DOHH2 (cell line): ENCODE measurements at regions not wholly inside any gene's neighbourhood (a gene's known extent, or its start where the extent isn't known, plus 50 kb on each side); places are given as distances from the start of the nearest gene placed in this dataset.

Experiments
- H3F3A ChIP-seq: fragments of 200-600 bp; sonication (generic), shearing (Covaris generic); 2 replicates; pipeline ENCODE4 v1.6.0; 2016; ENCODE audit warnings: antibody characterized with exemption, mild to moderate bottlenecking; ENCODE audit not compliant: control insufficient read depth, insufficient read depth
- H3K27ac ChIP-seq: fragments of 200-600 bp; sonication (generic); 2 replicates; pipeline ENCODE4 v1.5.1; 2014; ENCODE audit warnings: low read depth, mild to moderate bottlenecking, low read length, moderate library complexity
- H3K27me3 ChIP-seq: fragments of 200-600 bp; sonication (generic); 2 replicates; pipeline ENCODE4 v1.6.1; 2014; ENCODE audit warnings: mild to moderate bottlenecking, low read length, mixed read lengths; ENCODE audit not compliant: control insufficient read depth
- H3K36me3 ChIP-seq: fragments of 200-600 bp; sonication (generic); 2 replicates; pipeline ENCODE4 v1.6.1; 2014; ENCODE audit warnings: mild to moderate bottlenecking, low read length, moderate library complexity, mixed read lengths; ENCODE audit not compliant: control insufficient read depth
- H3K4me1 ChIP-seq: fragments of 200-600 bp; sonication (generic); 2 replicates; pipeline ENCODE4 v1.6.1; 2014; ENCODE audit warnings: mild to moderate bottlenecking, low read length, mixed read lengths; ENCODE audit not compliant: control insufficient read depth
- H3K4me2 ChIP-seq: fragments of 200-600 bp; sonication (generic); 2 replicates; pipeline ENCODE4 v1.6.0; 2014; ENCODE audit warnings: mild to moderate bottlenecking, low read length, moderate library complexity
- H3K4me3 ChIP-seq: fragments of 200-600 bp; sonication (generic); 2 replicates; pipeline ENCODE4 v1.5.1; 2014; ENCODE audit warnings: mild to moderate bottlenecking, low read length, mixed read lengths
- H3K79me2 ChIP-seq: fragments of 200-600 bp; sonication (generic); 2 replicates; pipeline ENCODE4 v1.6.1; 2014; ENCODE audit warnings: mild to moderate bottlenecking, low read length, mixed read lengths; ENCODE audit not compliant: control insufficient read depth
- H3K9me2 ChIP-seq: fragments of 200-600 bp; sonication (generic); replicated peaks from 2 replicates; pipeline ENCODE4 v1.6.1; 2014; ENCODE audit warnings: mild to moderate bottlenecking, low read length, mixed read lengths; ENCODE audit not compliant: control insufficient read depth
- H3K9me3 ChIP-seq: fragments of 200-600 bp; sonication (generic); 2 replicates; pipeline ENCODE4 v1.6.1; 2014; ENCODE audit warnings: antibody characterized with exemption, low read length, mixed read lengths; ENCODE audit not compliant: control insufficient read depth, insufficient read depth
- H4K20me1 ChIP-seq: fragments of 200-600 bp; sonication (generic); 2 replicates; pipeline ENCODE4 v1.6.0; 2014; ENCODE audit warnings: low read depth, mild to moderate bottlenecking, antibody characterized with exemption, low read length, moderate library complexity; ENCODE audit not compliant: control insufficient read depth, insufficient read depth
- CTCF ChIP-seq: fragments of 200-600 bp; sonication (generic); IDR thresholded peaks from one replicate; pipeline ENCODE4 v1.5.1; 2014; ENCODE audit warnings: antibody characterized with exemption, mild to moderate bottlenecking, low read depth, low read length; ENCODE audit not compliant: poor library complexity, severe bottlenecking
- EZH2phosphoT487 ChIP-seq: fragments of 200-600 bp; sonication (generic); IDR thresholded peaks from 2 replicates; pipeline ENCODE4 v1.6.1; 2017; ENCODE audit warnings: borderline replicate concordance, mild to moderate bottlenecking, antibody characterized with exemption, low read length, moderate library complexity, mixed read lengths

GRCh38 chr2:164060031-164060430 is 324.2 kb upstream of the FIGN start:
- no peaks in the 10 kb centered on the region for H3K4me1 ChIP-seq
- no peak overlapping the region for H3K4me3 ChIP-seq
- H4K20me1 ChIP-seq: no peaks in the 10 kb centered on the region
- no peak overlapping the region for H3K4me2 ChIP-seq
- H3F3A ChIP-seq: no peaks in the 10 kb centered on the region
- no peaks in the 10 kb centered on the region for H3K36me3 ChIP-seq
- no peaks in the 10 kb centered on the region for H3K9me2 ChIP-seq
- no peaks in the 10 kb centered on the region for H3K9me3 ChIP-seq
- TF ChIP-seq CTCF (no peak), EZH2phosphoT487 (no peak)
- no peak overlapping the region for H3K27ac ChIP-seq
- no peaks in the 10 kb centered on the region for H3K27me3 ChIP-seq
- no peaks in the 10 kb centered on the region for H3K79me2 ChIP-seq

GRCh38 chr2:164055623-164056022 is 319.8 kb upstream of the FIGN start:
- H3K27ac ChIP-seq: no peak overlapping the region
- H3K9me3 ChIP-seq: no peaks in the 10 kb centered on the region
- no peak overlapping the region for H3K4me2 ChIP-seq
- no peaks in the 10 kb centered on the region for H3K79me2 ChIP-seq
- H3K9me2 ChIP-seq: no peaks in the 10 kb centered on the region
- no peak overlapping the region for H3K4me3 ChIP-seq
- no peaks in the 10 kb centered on the region for H3F3A ChIP-seq
- no peaks in the 10 kb centered on the region for H3K4me1 ChIP-seq
- no peaks in the 10 kb centered on the region for H3K27me3 ChIP-seq
- no peaks in the 10 kb centered on the region for H4K20me1 ChIP-seq
- TF ChIP-seq EZH2phosphoT487 (no peak), CTCF (no peak)
- H3K36me3 ChIP-seq: no peaks in the 10 kb centered on the region

- TF ChIP-seq EZH2phosphoT487: no peak
- Histone ChIP-seq H3K27me3 (no peaks in the 10 kb centered on the region), H3K4me2 (no peak overlapping the region), H3K4me3 (no peak overlapping the region), H3K27ac (no peak overlapping the region), H3K4me1 (no peaks in the 10 kb centered on the region), H3F3A (no peaks in the 10 kb centered on the region), H4K20me1 (no peaks in the 10 kb centered on the region), H3K9me3 (no peaks in the 10 kb centered on the region), H3K79me2 (no peaks in the 10 kb centered on the region), H3K9me2 (no peaks in the 10 kb centered on the region), H3K36me3 (no peaks in the 10 kb centered on the region)
Measured at GRCh38 chr2:164054651-164055050, 318.8 kb upstream of the FIGN start.

- Histone ChIP-seq H3K4me1 (no peaks in the 10 kb centered on the region), H3K36me3 (no peaks in the 10 kb centered on the region), H3K27me3 (no peaks in the 10 kb centered on the region), H4K20me1 (no peaks in the 10 kb centered on the region), H3F3A (no peaks in the 10 kb centered on the region), H3K79me2 (no peaks in the 10 kb centered on the region), H3K27ac (no peak overlapping the region), H3K9me2 (no peaks in the 10 kb centered on the region), H3K4me3 (no peak overlapping the region), H3K9me3 (no peaks in the 10 kb centered on the region), H3K4me2 (no peak overlapping the region)
- TF ChIP-seq EZH2phosphoT487 (no peak), CTCF (no peak)
Measured at GRCh38 chr2:164053021-164053420, 317.2 kb upstream of the FIGN start.
